BJ (cell line): ENCODE measurements at regions not wholly inside any gene's neighbourhood (a gene's known extent, or its start where the extent isn't known, plus 50 kb on each side); places are given as distances from the start of the nearest gene placed in this dataset.

Experiments
- CTCF ChIA-PET: fragments of 350-600 bp; formaldehyde crosslinking; extraction: SDS; loops from one replicate; lab custom pipeline; 2021; ENCODE audit warnings: antibody characterized with exemption, inconsistent platforms; lab: Yijun Ruan, JAX
- POLR2A ChIA-PET: fragments of 300-600 bp; sonication (Branson Sonifier 250); formaldehyde crosslinking; extraction: SDS; loops from one replicate; lab custom pipeline; 2021; ENCODE audit warnings: antibody characterized with exemption; lab: Charles Lee
- DNase-seq: peaks from one replicate; pipeline ENCODE4 v3.0.0-alpha.2; 2011; ENCODE audit warnings: low read depth
- H3K27me3 ChIP-seq: 2 replicates; pipeline ENCODE4 v1.6.0; 2011; ENCODE audit warnings: low read length; ENCODE audit not compliant: control insufficient read depth, insufficient read depth
- H3K36me3 ChIP-seq: 2 replicates; pipeline ENCODE4 v1.5.1; 2011; ENCODE audit warnings: low read length; ENCODE audit not compliant: control insufficient read depth, insufficient read depth
- H3K4me3 ChIP-seq: 2 replicates; pipeline ENCODE4 v1.5.1; 2011; ENCODE audit warnings: low read depth, mild to moderate bottlenecking, control low read depth, low read length
- TF ChIP-seq, protein P1 (sequence below): IDR thresholded peaks from 2 replicates; pipeline ENCODE4 v1.5.1; 2011; ENCODE audit warnings: low read depth, mild to moderate bottlenecking, control low read depth, inconsistent platforms, low read length, moderate library complexity; ENCODE audit not compliant: insufficient read depth

DNA sequence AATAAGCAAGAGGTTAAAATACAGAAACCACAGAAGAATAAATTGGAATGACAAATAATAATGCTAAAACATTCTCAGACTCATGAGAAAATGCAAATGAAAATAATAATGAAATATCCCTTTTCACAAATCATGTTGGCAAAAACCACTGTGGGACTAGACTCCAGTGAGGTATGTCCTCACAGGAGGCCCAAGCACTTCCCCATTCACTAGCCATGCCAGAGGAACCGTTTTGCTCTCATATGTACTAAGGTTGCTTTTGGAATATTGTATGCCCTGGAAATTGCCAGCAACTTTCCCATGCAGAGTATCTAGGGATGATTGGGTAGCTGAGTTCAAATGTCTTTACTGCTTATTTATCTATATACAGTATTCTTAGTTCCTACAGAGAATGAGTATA lies 106.2 kb upstream of the CHORDC1 start:
- Histone ChIP-seq H3K27me3 (no peaks in the 10 kb centered on the region), H3K36me3 (no peaks in the 10 kb centered on the region), H3K4me3 (no peak overlapping the region)
- ChIA-PET POLR2A (no interaction called here), CTCF (no interaction called here)
- TF ChIP-seq, protein P1, sequence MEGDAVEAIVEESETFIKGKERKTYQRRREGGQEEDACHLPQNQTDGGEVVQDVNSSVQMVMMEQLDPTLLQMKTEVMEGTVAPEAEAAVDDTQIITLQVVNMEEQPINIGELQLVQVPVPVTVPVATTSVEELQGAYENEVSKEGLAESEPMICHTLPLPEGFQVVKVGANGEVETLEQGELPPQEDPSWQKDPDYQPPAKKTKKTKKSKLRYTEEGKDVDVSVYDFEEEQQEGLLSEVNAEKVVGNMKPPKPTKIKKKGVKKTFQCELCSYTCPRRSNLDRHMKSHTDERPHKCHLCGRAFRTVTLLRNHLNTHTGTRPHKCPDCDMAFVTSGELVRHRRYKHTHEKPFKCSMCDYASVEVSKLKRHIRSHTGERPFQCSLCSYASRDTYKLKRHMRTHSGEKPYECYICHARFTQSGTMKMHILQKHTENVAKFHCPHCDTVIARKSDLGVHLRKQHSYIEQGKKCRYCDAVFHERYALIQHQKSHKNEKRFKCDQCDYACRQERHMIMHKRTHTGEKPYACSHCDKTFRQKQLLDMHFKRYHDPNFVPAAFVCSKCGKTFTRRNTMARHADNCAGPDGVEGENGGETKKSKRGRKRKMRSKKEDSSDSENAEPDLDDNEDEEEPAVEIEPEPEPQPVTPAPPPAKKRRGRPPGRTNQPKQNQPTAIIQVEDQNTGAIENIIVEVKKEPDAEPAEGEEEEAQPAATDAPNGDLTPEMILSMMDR = no peak
- DNase-seq = no peak

DNA sequence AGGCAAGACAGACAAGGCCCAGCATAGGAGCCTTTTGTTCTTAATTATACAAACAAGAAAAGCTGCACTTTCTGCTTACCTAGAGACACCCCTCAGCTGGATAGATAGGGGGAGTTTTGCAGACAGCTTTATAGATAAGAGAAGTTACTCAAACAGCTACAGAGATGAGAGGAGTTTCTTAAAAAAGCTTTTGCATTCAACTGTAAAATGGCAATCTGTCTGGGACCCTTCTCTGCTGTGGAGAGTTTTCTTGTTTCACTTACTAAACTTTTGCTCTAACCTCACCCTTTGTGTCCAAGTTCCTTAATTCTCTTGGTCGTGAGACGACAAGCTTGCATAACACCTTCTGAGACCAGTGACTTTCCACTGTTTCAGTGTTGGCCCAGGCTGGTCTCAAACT lies 103.8 kb upstream of the CHORDC1 start:
- TF ChIP-seq, protein P1 = no peak
- no peak overlapping the region for H3K4me3 ChIP-seq
- H3K27me3 ChIP-seq = no peaks in the 10 kb centered on the region
- ChIA-PET POLR2A (no interaction called here), CTCF (interaction anchor here (0.7 kb wide), 1 partner anchor 10 kb away, joined by 4 read pairs; no protein-coding TSS in a partner anchor)
- no peak for DNase-seq
- H3K36me3 ChIP-seq = no peaks in the 10 kb centered on the region

DNA sequence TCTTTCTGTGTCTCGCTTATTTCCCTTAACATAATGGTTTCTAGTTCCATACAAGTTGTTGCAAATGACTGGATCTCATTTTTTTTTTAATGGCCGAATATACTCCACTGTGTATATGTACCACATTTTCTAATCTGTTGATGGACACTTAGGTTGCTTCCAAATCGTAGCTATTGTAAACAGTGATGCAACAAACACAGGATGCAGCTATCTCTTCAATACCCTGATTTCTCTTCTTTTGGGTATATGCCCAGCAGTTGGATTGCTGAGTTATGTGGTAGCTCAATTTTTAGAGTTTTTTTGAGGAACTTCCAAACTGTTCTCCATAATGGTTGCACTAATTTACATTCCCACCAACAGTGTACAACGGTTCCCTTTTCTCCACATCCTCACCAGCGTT lies 100.4 kb upstream of the CHORDC1 start:
- DNase-seq = no peak
- H3K36me3 ChIP-seq = no peaks in the 10 kb centered on the region
- TF ChIP-seq, protein P1 = no peak
- H3K4me3 ChIP-seq = no peak overlapping the region
- POLR2A ChIA-PET = no interaction called here
- CTCF ChIA-PET = interaction anchor here (0.6 kb wide), 1 partner anchor 228 kb away, joined by 4 read pairs; no protein-coding TSS in a partner anchor
- H3K27me3 ChIP-seq = no peaks in the 10 kb centered on the region

DNA sequence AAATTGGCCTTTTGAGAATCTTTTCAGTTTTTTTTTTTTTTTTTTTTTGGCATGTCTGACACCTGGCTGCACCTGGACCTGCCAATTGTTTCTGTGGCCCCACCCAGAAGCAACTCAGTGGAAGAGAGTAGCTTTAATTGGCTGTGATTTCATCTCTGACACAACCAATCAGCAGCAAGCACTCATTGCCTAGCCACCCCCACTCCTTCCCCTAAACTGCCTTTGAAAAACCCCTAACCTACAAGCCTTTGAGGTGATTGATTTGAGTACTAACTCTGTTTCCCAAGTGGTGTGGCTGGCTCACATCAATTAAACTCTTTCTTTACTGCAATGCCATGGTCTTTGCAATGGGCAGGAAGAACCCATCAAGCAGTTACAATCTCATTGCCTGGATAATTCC lies 98.2 kb upstream of the CHORDC1 start:
- Histone ChIP-seq H3K4me3 (no peak overlapping the region), H3K27me3 (no peaks in the 10 kb centered on the region), H3K36me3 (no peaks in the 10 kb centered on the region)
- ChIA-PET POLR2A (no interaction called here), CTCF (no interaction called here)
- no peak for DNase-seq
- TF ChIP-seq, protein P1 = no peak

DNA sequence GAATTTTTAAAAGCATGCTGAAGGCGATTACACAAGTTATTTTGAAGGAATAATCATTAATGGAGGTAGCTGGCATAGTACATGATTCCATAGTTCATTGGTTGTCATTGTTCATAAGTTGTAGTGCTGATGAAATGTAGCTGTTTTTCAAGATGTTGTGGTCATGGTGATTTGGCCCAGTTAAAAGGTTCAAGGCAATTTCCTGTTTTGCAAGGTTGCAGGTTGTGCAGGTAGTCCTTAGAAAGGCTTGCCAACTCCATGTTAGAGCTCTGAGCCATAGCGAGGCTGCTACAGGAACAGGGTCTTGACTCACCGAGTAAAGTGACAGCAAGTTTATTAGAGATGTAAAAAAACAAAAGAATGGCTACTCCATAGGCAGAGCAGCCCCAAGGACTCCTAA lies 95.8 kb upstream of the CHORDC1 start:
- no peak overlapping the region for H3K4me3 ChIP-seq
- POLR2A ChIA-PET = no interaction called here
- no peak for DNase-seq
- TF ChIP-seq, protein P1 = no peak
- H3K36me3 ChIP-seq = no peaks in the 10 kb centered on the region
- no peaks in the 10 kb centered on the region for H3K27me3 ChIP-seq
- CTCF ChIA-PET = no interaction called here
